T-cell (primary cell): ENCODE measurements at regions not wholly inside any gene's neighbourhood (a gene's known extent, or its start where the extent isn't known, plus 50 kb on each side); places are given as distances from the start of the nearest gene placed in this dataset.

ENCODE experiments used
- ATAC-seq, 4 experiments: fragments of 200-7000 bp in 3 of 4; fragments of 150-1000 bp in 1 of 4; cut with Tn5 transposase; replicated peaks in 1 of 4; 1 replicate in 3 of 4; 2 replicates in 1 of 4; pipeline ENCODE4 v1.10.0; 2021; ENCODE audit warnings: moderate library complexity in 3 of 4, mild to moderate bottlenecking in 2 of 4, moderate number of reproducible peaks in 1 of 4
- CTCF ChIA-PET, 2 donors: fragments of 300-600 bp; sonication (Branson Sonifier 250); formaldehyde crosslinking; loops; one replicate each; lab custom pipeline; 2022; ENCODE audit warnings: antibody characterized with exemption in 2 of 2; lab: Charles Lee
- POLR2A ChIA-PET, 2 donors: fragments of 300-600 bp; sonication (Branson Sonifier 250); formaldehyde crosslinking; loops; one replicate each; lab custom pipeline; 2022; ENCODE audit warnings: antibody characterized with exemption in 2 of 2; lab: Charles Lee
- DNase-seq, 35 experiments: peaks; one replicate each; pipeline versions ENCODE4 v3.0.0 to v3.0.0-alpha.2; 2013 to 2023
- H3K27ac ChIP-seq: one replicate; pipeline ENCODE4 v1.5.1; 2013; ENCODE audit warnings: low read length
- H3K27me3 ChIP-seq, 2 experiments: replicated peaks in 1 of 2; 1 replicate in 1 of 2; 2 replicates in 1 of 2; pipeline versions ENCODE4 v1.6.1 to v1.7.0; 2013; ENCODE audit warnings: low read length in 1 of 2, mixed read lengths in 1 of 2; ENCODE audit not compliant: control insufficient read depth in 2 of 2, insufficient read depth in 2 of 2; ENCODE audit errors: extremely low read depth in 1 of 2
- H3K36me3 ChIP-seq, 2 donors: 1 replicate in 1 of 2; 2 replicates in 1 of 2; pipeline versions ENCODE4 v1.6.1 to v1.7.0; 2013; ENCODE audit warnings: low read length in 1 of 2; ENCODE audit not compliant: control insufficient read depth in 2 of 2, insufficient read depth in 1 of 2; ENCODE audit errors: extremely low read depth in 1 of 2
- H3K4me1 ChIP-seq, 2 experiments: 1 replicate in 1 of 2; 2 replicates in 1 of 2; pipeline versions ENCODE4 v1.6.1 to v1.7.0; 2013; ENCODE audit warnings: low read length in 2 of 2, mixed read lengths in 1 of 2; ENCODE audit not compliant: insufficient read depth in 2 of 2, control insufficient read depth in 1 of 2; ENCODE audit errors: extremely low read depth in 1 of 2
- H3K4me3 ChIP-seq, 2 donors: 1 replicate in 1 of 2; 2 replicates in 1 of 2; pipeline versions ENCODE4 v1.5.1 to v1.7.0; 2013; ENCODE audit warnings: mild to moderate bottlenecking in 2 of 2, low read length in 1 of 2, moderate library complexity in 1 of 2; ENCODE audit not compliant: control insufficient read depth in 1 of 2; ENCODE audit errors: extremely low read depth in 1 of 2
- H3K9me3 ChIP-seq: 2 replicates; pipeline ENCODE4 v1.7.0; 2013
- H3K27ac Mint-ChIP-seq, 2 donors: one replicate each; pipeline ENCODE4 v1.8.0; 2020 to 2021; ENCODE audit warnings: mild to moderate bottlenecking in 2 of 2, mixed read lengths in 2 of 2
- H3K27me3 Mint-ChIP-seq, 2 donors: one replicate each; pipeline ENCODE4 v1.8.0; 2021 to 2022; ENCODE audit warnings: mixed read lengths in 2 of 2
- H3K36me3 Mint-ChIP-seq: one replicate; pipeline ENCODE4 v1.8.0; 2021; ENCODE audit warnings: mixed read lengths
- H3K4me1 Mint-ChIP-seq, 3 donors: one replicate each; pipeline ENCODE4 v1.8.0; 2020 to 2022; ENCODE audit warnings: mixed read lengths in 3 of 3, mild to moderate bottlenecking in 1 of 3
- H3K4me3 Mint-ChIP-seq, 3 donors: one replicate each; pipeline ENCODE4 v1.8.0; 2020 to 2022; ENCODE audit warnings: mild to moderate bottlenecking in 3 of 3, mixed read lengths in 3 of 3, moderate library complexity in 3 of 3
- H3K9me3 Mint-ChIP-seq, 3 donors: one replicate each; pipeline ENCODE4 v1.8.0; 2020 to 2022; ENCODE audit warnings: mixed read lengths in 3 of 3
- WGBS: methylation state at CpG from one replicate; pipeline ENCODE4 v1.1.5; 2013; ENCODE audit warnings: missing lambda C conversion rate; ENCODE audit not compliant: insufficient coverage; 5-methylcytosine and 5-hydroxymethylcytosine counted together

DNA sequence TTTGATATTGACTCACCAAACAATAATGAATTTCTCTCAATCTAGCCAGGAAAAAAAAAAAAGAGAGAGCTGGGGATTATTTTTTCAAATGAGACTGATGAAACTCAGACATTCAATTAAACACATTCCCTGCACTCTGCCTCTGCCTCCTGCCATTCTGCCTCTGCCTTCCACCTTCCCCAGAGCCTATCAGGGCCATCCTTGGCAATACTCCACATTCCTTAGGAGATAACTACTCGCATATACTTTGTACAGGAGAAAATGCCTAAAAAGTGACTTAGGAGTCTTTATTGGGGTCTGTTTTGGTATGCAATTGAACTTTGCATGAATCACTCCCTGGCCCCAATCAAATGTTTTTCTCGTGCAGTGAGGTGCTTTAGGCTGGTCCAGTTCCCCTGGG is 246.6 kb upstream of the PLET1 start:
- peaks cover 13 to 31% of the 10 kb centered on the region in 2 donors for H3K27me3 Mint-ChIP-seq
- H3K27ac Mint-ChIP-seq = no peak overlapping the region

DNA sequence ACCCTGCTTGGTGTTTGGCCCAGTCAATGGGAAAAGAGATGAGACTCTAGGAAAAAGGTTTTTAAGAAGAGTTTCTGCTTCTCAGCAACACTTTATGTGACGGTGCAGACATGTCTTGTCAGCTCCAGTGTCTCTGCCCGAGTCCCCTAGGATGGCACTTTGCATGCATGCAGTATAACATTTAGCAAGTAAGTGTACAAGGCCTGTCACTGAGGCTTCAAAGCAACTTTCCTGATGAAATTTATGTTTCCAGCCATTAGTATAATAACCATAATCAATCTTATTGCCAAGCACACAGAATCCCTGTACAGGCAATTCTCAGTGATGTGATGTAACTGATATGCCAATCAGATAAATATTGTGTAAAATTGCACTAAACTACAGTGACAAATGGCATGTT is 248.1 kb upstream of the PLET1 start:
- Mint-ChIP-seq H3K36me3 (no peaks in the 10 kb centered on the region), H3K4me1 (no peaks in the 10 kb centered on the region), H3K27me3 (peaks cover 18 to 34% of the 10 kb centered on the region in 2 donors), H3K4me3 (no peak overlapping the region), H3K27ac (no peak overlapping the region), H3K9me3 (no peaks in the 10 kb centered on the region)
- WGBS = 75% methylated on average over 2 of the region's 2 CpGs
- Histone ChIP-seq H3K27me3 (no peaks in the 10 kb centered on the region), H3K27ac (no peak overlapping the region), H3K4me1 (no peaks in the 10 kb centered on the region), H3K4me3 (no peak overlapping the region), H3K36me3 (no peaks in the 10 kb centered on the region), H3K9me3 (no peaks in the 10 kb centered on the region)
- CTCF ChIA-PET = no interaction called here
- DNase-seq (no peak), ATAC-seq (no peak)
- POLR2A ChIA-PET = no interaction called here

More for the DNA sequence above, 246.6 kb upstream of the PLET1 start:
- Mint-ChIP-seq H3K4me1 (no peaks in the 10 kb centered on the region), H3K9me3 (no peaks in the 10 kb centered on the region), H3K36me3 (no peaks in the 10 kb centered on the region), H3K4me3 (no peak overlapping the region)
- Histone ChIP-seq H3K27ac (no peak overlapping the region), H3K4me3 (no peak overlapping the region), H3K9me3 (no peaks in the 10 kb centered on the region), H3K36me3 (no peaks in the 10 kb centered on the region), H3K4me1 (no peaks in the 10 kb centered on the region), H3K27me3 (no peaks in the 10 kb centered on the region)
- ChIA-PET POLR2A (no interaction called here), CTCF (no interaction called here)
- WGBS = no CpG with 5 or more reads among the region's 2 CpGs
- DNase-seq (no peak), ATAC-seq (no peak)

DNA sequence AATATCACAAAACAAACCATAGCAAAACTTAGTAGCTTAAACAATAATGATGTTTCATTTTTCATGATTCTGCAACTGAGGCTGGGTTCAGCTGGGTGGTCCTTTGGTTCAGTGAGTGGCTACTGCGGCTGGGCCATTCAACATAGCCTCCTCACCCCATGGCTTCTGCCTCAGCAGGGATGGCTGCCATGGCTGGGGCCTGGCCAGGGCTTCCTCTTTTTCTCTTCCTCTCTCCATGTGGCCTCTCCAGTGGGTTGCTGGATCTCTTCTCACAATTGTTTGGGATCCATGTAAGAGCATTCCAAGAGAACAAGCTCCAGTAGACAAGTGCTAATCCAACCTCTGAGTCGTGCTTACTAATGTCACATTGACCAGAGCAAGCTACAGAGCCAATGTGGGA is 248.6 kb upstream of the PLET1 start:
- WGBS = 80% methylated on average over 1 of the region's 2 CpGs
- no peak overlapping the region for H3K4me3 ChIP-seq
- no peak overlapping the region for H3K27ac ChIP-seq
- no peaks in the 10 kb centered on the region for H3K36me3 ChIP-seq
- H3K9me3 ChIP-seq = no peaks in the 10 kb centered on the region
- no peaks in the 10 kb centered on the region for H3K9me3 Mint-ChIP-seq
- CTCF ChIA-PET = no interaction called here
- no peaks in the 10 kb centered on the region for H3K4me1 ChIP-seq
- no peak for ATAC-seq
- POLR2A ChIA-PET = no interaction called here
- peaks cover 18 to 34% of the 10 kb centered on the region in 2 donors for H3K27me3 Mint-ChIP-seq
- DNase-seq = no peak
- no peaks in the 10 kb centered on the region for H3K27me3 ChIP-seq
- H3K4me3 Mint-ChIP-seq = no peak overlapping the region
- H3K4me1 Mint-ChIP-seq = no peaks in the 10 kb centered on the region
- no peaks in the 10 kb centered on the region for H3K36me3 Mint-ChIP-seq
- no peak overlapping the region for H3K27ac Mint-ChIP-seq

DNA sequence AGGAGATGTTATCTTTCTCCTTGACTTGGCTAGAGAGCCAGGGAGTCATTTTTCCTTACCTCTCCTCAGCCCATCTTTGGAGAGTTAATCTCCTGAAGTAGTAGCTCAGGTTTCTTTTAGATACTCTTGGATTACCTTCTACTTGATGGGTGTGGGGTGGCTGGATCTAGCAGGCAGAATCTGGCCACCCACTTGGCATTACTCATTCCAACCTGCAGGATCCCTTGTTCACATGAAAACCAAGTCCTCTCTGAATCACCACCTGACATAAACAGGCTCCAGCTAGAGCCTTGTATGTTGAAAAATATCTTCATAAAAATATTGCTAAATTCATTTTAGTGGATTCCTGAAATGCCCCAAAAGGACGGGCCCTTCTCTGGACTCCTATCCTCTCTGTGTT is 250.6 kb upstream of the PLET1 start:
- no peak overlapping the region for H3K27ac Mint-ChIP-seq

DNA sequence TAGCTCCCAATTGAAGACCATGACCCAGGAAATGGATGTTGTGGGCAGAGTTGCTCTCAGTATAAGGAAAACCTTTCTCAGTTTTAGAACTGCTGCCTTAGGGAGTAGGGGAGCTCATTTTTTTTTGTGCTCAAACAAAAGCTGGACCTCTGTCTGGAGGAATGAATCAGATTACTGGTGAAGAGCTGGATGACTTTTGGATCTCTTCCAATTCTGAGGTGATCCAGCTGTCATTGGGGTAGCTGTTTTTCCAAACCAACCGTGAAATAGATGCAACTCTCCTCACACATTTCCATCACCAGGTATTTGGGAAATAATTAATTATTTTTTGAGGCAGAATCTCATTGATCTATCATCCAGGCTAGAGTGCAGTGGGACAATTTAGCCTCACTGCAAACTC is 251.3 kb upstream of the PLET1 start:
- no peak for ATAC-seq
- DNase-seq = no peak
- Histone ChIP-seq H3K27me3 (peaks cover 0 to 4% of the 10 kb centered on the region in 2 experiments), H3K27ac (no peak overlapping the region), H3K4me3 (no peak overlapping the region), H3K9me3 (no peaks in the 10 kb centered on the region), H3K4me1 (peaks cover 0 to 2% of the 10 kb centered on the region in 2 experiments), H3K36me3 (no peaks in the 10 kb centered on the region)
- Mint-ChIP-seq H3K36me3 (no peaks in the 10 kb centered on the region), H3K27ac (no peak overlapping the region), H3K4me1 (peaks cover 0 to 7% (median 6%) of the 10 kb centered on the region in 3 donors), H3K4me3 (no peak overlapping the region), H3K9me3 (no peaks in the 10 kb centered on the region), H3K27me3 (peaks cover 21 to 37% of the 10 kb centered on the region in 2 donors)
- POLR2A ChIA-PET = no interaction called here
- WGBS = no CpG with 5 or more reads among the region's 1 CpG
- CTCF ChIA-PET = no interaction called here

More for the DNA sequence above, 250.6 kb upstream of the PLET1 start:
- Histone ChIP-seq H3K27me3 (peaks cover 0 to 4% of the 10 kb centered on the region in 2 experiments), H3K9me3 (no peaks in the 10 kb centered on the region), H3K4me1 (no peaks in the 10 kb centered on the region), H3K27ac (no peak overlapping the region), H3K4me3 (no peak overlapping the region), H3K36me3 (no peaks in the 10 kb centered on the region)
- no CpG with 5 or more reads among the region's 1 CpG for WGBS
- DNase-seq = no peak
- peaks cover 0 to 3% (median under 1%) of the 10 kb centered on the region in 3 donors for H3K4me1 Mint-ChIP-seq
- POLR2A ChIA-PET = no interaction called here
- H3K4me3 Mint-ChIP-seq = no peak overlapping the region
- no peaks in the 10 kb centered on the region for H3K36me3 Mint-ChIP-seq
- no peaks in the 10 kb centered on the region for H3K9me3 Mint-ChIP-seq
- no peak for ATAC-seq
- H3K27me3 Mint-ChIP-seq = peaks cover 21 to 34% of the 10 kb centered on the region in 2 donors
- CTCF ChIA-PET = no interaction called here

DNA sequence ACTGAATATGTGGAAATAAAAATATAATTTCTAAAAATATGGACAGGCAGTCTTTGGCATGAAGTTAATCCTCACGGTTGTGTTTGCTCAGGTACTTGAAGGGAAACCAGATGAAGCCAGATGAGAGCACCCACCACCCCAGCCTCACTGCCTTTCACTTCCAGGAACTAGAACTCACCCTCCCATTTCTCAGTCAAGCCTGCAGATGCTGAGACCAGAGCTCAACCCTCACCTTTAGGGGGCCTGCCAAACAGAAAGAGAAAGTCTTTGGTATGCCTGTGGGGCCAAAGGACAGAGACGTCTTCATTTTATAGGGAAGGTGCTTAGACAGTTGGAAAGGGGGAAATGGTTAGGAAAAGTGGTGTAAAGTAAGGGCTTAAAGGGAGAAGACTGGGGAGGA is 252.8 kb upstream of the PLET1 start:
- no peak for DNase-seq
- Histone ChIP-seq H3K27me3 (peaks cover 0 to 4% of the 10 kb centered on the region in 2 experiments), H3K9me3 (no peaks in the 10 kb centered on the region), H3K36me3 (no peaks in the 10 kb centered on the region), H3K4me3 (no peak overlapping the region), H3K27ac (no peak overlapping the region), H3K4me1 (peaks cover 0 to 5% of the 10 kb centered on the region in 2 experiments)
- ChIA-PET POLR2A (no interaction called here), CTCF (no interaction called here)
- Mint-ChIP-seq H3K27me3 (peaks cover 12 to 22% of the 10 kb centered on the region in 2 donors), H3K4me1 (peaks cover 2 to 13% (median 7%) of the 10 kb centered on the region in 3 donors), H3K36me3 (no peaks in the 10 kb centered on the region), H3K27ac (no peak overlapping the region), H3K9me3 (no peaks in the 10 kb centered on the region), H3K4me3 (no peak overlapping the region)
- no peak for ATAC-seq
- 84% methylated on average over 1 of the region's 2 CpGs for WGBS
